Fibroblast of gingiva (primary cell): ENCODE measurements at regions not wholly inside any gene's neighbourhood (a gene's known extent, or its start where the extent isn't known, plus 50 kb on each side); places are given as distances from the start of the nearest gene placed in this dataset.

Experiments
- DNase-seq: peaks from one replicate; pipeline ENCODE4 v3.0.0-alpha.2; 2011; ENCODE audit warnings: low read depth

- no peak for DNase-seq
Observed at GRCh38 chr2:43055086-43055912, 171.1 kb downstream of the ZFP36L2 start.

- DNase-seq, result no peak
Observed at GRCh38 chr2:43054367-43054766, 172.0 kb downstream of the ZFP36L2 start.

DNA sequence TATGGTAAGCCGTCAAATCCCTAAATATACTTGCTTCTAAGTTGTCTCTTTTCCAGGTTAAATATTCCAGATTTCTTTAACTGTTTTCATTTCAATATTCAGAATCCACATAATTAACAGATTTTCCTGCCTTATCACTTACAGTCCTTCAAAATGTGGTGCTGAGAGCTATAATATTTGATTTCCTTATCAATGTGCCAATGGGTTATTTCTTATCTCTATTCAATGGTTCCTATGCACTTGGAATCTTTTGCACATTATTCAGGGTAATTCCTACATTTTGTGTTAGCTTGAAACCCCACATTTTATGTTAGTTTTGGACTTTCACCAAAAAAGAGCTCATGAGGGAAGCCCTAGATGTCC is 173.5 kb downstream of the ZFP36L2 start:
- no peak for DNase-seq

- DNase-seq, result no peak
Observed at GRCh38 chr2:43052204-43052943, 174.0 kb downstream of the ZFP36L2 start.

GRCh38 chr2:43051338-43051737 is 175.1 kb downstream of the ZFP36L2 start:
- DNase-seq, result no peak

GRCh38 chr2:43050866-43051265 is 175.5 kb downstream of the ZFP36L2 start:
- no peak for DNase-seq

DNA sequence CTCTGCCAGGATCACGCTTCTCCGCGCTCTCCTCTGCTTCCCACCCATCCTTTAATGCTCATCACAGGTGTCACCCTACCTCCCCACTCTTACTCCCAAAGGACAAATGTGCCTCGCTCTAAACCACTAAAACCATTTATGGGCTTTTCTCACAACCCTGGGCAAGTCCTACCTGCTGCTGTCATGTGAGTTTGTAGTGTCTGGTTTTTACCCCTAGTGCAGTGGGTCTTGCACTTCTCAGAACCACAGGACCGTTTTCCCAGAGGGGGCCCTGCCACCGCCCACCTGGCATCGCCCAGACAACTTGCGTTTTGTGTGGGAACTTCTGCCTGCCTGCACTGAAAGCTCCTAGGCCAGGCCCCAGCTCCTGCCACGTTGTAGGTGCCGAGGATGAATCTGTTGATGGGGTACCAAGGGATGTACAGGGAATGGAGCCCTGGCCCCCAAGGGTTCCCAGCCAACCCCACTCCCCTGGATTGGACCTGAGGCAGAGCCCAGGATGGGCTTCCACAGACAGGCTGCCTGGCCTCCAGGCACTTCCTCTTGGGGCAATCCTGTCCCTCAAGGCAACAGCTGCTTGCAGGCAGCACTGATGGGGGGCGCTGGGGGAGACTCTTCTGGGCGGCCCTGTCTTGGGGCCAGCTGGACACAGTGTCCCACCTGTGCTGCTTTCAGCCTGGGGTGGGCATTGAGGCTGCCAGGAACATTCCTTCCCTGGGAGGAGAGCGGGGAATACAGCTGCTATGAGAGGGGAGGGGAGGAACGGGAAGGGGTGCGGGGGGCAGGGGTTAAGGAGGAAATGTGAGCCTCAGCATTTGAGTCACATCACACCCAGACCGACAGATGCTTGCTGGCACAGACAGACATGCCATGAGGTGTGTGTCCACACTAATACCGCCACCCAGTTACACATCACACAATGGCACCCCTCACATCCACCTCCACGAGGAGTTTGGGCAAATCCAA is 176.3 kb downstream of the ZFP36L2 start:
- no peak for DNase-seq

GRCh38 chr2:43047187-43047780 is 179.1 kb downstream of the ZFP36L2 start:
- no peak for DNase-seq

DNA sequence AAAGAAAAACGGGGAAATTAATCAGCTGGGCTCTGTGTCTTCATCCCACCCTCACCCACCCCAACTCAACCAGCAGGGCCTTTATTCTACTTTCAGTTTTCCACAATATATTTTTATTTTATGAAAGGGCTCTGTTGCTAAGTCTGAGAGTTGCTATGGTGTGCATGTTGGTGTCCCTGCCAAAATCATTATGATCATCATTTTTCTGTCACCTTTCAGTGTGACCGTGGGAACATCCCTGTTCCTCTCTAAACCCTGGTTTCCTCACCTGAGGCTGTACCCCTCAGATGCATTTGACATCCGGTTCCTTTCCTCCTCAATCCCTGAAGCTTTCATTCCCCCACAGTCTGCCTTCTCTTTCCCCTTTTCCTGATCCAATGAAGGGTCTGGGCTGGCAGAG is 180.5 kb downstream of the ZFP36L2 start:
- DNase-seq, result no peak

DNA sequence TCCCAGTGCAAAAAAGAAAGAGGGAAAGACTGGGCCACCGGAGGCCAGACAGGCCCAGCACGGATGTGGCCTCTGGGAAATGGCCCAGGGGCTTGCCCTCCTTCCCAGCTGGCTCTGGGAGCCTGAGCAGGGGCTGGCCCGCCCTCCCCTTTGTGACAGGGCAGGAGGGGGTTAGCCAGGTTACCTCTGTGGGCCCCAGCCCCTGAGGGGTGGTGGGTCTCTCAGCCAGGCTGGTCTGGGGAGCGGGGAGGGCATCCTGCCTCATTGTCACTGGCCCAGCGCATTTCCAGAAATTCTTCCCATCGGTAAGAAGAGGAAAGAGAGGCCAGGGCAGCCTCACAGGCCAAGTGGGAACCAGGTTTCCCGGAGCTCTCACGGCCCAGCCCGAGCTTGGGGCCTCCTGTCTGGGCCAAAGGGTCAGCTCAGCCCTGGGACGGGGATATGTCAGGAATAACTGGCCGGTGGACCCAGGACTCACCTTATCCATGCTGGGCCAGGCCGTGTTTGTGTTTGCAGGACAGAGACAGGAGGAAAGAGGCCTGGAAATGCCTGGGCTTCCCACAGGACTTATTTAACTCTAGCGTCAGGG is 182.2 kb downstream of the ZFP36L2 start:
- no peak for DNase-seq

GRCh38 chr2:43043553-43043870 is 182.9 kb downstream of the ZFP36L2 start:
- DNase-seq, result no peak

- DNase-seq, result peak; percentile 52
Observed at GRCh38 chr2:43041661-43042360, 184.6 kb downstream of the ZFP36L2 start.

DNA sequence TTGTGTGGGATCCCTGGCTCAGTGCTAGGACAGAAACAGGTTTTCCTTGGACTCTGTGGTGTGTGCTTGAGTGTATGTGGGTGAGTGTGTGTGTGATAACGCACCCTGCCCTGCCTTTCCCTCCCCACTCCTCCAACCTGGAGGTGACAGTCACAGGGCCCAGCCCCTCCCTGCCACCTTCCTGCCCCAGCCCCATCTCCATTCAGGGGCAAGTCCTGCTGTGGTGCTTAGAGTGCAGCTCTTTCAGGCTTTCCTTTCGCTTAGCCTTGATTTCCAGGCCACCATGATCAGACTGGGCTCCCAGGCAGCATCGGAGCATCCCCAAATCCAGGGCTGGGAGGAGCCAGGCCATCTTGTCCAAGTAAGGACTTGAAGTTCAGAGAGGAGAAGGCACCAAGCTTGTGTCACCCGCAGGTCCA is 185.2 kb downstream of the ZFP36L2 start:
- DNase-seq, result no peak

DNA sequence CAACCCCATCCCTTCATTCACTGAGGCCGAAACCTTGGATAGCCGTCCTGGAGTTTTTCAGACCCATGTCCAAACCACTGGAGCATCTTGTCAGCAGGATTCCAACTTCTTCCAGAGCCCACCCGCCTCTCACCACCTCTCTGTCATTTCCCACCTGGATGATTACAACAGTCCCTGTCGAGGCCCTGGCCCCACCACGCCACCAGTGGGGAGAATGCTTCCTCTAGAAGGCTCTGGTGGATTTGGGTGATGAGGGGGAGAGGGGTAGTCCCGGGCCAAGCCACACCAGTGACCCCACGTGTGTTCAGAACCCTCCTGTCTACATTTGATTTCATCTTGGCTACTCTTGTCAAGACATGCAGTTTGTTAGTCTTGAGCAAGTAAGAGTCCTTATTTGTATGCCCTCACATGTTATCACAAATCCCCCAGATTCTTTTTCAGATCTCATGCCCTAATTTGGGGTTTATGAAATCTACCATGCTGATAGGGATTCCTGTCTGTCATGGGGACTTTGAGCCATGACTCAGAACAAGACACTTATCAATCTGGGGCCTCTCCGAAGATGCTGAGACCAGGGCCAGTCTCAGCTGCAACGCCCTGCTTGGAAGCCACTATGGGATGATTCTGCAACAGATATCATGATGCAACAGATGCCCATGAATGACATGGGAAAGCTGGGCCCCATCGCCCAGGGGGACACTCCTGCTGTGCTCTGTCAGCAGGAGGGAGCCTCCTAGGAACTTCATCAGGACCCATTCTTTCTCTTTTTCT is 186.1 kb downstream of the ZFP36L2 start:
- no peak for DNase-seq

DNA sequence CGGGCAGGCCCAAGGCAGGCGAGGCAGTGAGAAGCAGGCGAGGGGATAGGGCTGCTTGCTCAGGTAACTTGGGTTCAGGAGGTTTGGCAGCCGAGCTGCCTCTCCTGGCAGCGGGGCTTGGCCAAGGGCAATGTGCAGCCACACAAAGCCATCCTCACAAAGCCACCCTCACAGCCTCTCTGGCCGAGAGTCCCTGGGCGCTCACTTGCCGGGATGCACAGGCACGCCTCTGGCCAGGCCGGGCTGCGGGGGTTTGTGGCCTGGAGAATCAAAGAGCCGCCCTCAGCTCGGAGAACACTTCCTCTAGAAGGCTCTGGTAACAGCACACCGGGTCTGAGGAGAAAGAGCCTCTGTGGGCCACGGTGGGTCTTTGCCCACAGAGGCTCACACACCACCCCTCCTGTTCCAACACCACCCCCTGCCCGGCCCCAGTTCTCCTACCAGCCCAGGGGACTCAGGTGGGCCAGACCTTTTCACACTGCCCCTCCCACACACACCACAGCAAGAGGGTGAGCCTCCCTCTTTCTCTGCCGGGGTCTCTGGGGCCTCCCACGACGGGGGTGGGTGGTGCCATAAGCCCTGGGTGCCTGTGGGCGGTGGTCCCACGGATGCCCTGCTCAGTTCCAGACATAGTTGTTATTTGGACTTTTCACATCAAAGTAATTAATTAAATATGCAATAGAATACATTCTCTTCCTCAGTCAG is 186.9 kb downstream of the ZFP36L2 start:
- DNase-seq, result no peak

GRCh38 chr2:43038696-43039094 is 187.7 kb downstream of the ZFP36L2 start:
- no peak for DNase-seq

DNA sequence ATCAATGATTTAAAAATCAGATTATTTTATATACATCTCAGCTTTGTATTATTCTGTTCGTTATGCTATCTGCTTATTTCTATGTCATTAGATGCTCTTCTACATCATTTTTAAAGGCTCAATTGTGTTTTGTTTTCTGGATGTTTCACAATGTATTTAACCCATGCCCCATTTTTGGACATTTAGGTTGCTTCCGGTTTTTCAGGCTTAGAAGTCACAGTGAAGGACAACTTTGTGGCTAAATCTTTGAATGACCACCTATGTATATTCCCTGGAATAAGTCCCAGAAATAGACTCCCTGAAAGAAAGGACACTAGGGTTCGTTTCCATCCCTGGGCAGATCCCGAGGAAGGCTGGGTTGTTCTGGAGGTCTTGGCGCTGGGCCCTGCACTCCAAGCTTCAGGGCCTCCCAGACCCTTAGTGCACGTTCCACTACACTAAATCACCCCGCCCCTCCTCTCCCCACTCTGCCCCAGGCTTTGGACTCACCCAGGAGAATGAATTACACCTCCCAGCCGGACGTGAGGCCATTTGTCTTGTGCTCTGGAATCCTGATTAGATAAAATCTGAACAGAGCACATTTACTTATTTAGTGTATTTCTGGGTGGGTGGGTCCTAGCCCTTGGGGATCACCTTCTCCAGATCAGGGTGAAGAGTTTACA is 188.2 kb downstream of the ZFP36L2 start:
- DNase-seq, result no peak

- no peak for DNase-seq
Observed at GRCh38 chr2:43035922-43036321, 190.5 kb downstream of the ZFP36L2 start.

DNA sequence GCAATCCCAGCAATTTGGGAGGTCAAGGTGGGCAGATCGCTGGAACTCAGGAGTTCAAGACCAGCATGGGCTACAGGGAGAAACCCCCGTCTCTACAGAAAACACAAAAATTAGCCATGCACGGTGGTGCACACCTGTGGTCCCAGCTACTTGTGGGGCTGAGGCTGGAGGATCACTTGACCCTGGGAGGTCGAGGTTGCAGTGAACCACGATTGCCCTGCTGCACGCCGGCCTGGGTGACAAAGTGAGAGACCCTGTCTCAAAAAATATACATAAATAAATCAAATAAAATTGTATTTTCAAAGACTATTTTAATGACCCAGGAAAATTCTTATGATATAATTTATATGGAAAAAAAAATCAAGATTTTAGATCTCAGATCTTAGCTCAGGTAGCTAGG is 191.5 kb downstream of the ZFP36L2 start:
- no peak for DNase-seq
